ENCODE measurements at regions not wholly inside any gene's neighbourhood (a gene's known extent, or its start where the extent isn't known, plus 50 kb on each side); places are given as distances from the start of the nearest gene placed in this dataset.

GRCh38 chrX:150185766-150186165, 177.4 kb upstream of the MAMLD1 start:
- intact Hi-C loops (cut with micrococcal nuclease; ENCODE audit: unreplicated experiment) (no loop called here), in situ Hi-C loops (cut with HindIII; ENCODE audit: extremely low pct_ligation_motif_present, low pct_unique_long_range_greater_than_20kb) (no loop called here)
- Histone ChIP-seq H3K79me2 (ENCODE audit: insufficient read depth, low read length) (no peaks in the 10 kb centered on the region), H3K4me2 (ENCODE audit: low read depth, low read length) (no peak overlapping the region), H3K9me3 (ENCODE audit: low read length) (no peaks in the 10 kb centered on the region), H4K20me1 (ENCODE audit: insufficient read depth, low read length) (no peaks in the 10 kb centered on the region), H2AFZ (ENCODE audit: low read length) (no peak overlapping the region), H3K36me3 (replicated peaks in 1 of 2; ENCODE audit: control insufficient read depth in 1 of 2, insufficient read depth in 2 of 2, low read length in 2 of 2) (no peaks in the 10 kb centered on the region), H3K4me3 (replicated peaks in 1 of 3; ENCODE audit: insufficient read depth in 1 of 3, low read depth in 2 of 3, low read length in 3 of 3) (no peak overlapping the region), H3K27me3 (ENCODE audit: control insufficient read depth in 1 of 2, insufficient read depth in 2 of 2, low read length in 2 of 2) (no peaks in the 10 kb centered on the region; a peak in 1 of 5 replicates), H3K27ac (ENCODE audit: extremely low read length, insufficient read depth, low read length) (no peak overlapping the region), H3K9ac (ENCODE audit: insufficient read depth, low read depth, low read length) (no peak overlapping the region), H3K4me1 (ENCODE audit: insufficient read depth, low read length) (no peaks in the 10 kb centered on the region)
- FAIRE-seq (no peak), DNase-seq (ENCODE audit: low spot score) (no peak), ATAC-seq (no peak)
- 55% methylated on average over 5 of the region's 5 CpGs for WGBS (ENCODE audit: low lambda C conversion rate)
- CTCF ChIA-PET (ENCODE audit: low intra/inter-chr PET ratio, low total read pairs): no interaction called here
- BruUV-seq (replicated peaks): no TSS peak
- POLR2A ChIA-PET: no interaction called here
- TF ChIP-seq NR0B2 (CRISPR knock-in tag; IDR thresholded peaks at IDR 0.05) (no peak), ATF7-NPFF (CRISPR knock-in tag; IDR thresholded peaks at IDR 0.05; ENCODE audit: low read depth) (no peak), PHB2 (IDR thresholded peaks at IDR 0.05; ENCODE audit: partially characterized antibody) (no peak), ZSCAN9 (CRISPR knock-in tag; IDR thresholded peaks at IDR 0.05; ENCODE audit: borderline replicate concordance) (no peak), ATM (IDR thresholded peaks at IDR 0.05; ENCODE audit: borderline replicate concordance) (no peak), TEF (CRISPR knock-in tag; IDR thresholded peaks at IDR 0.05) (no peak), PCBP2 (optimal IDR thresholded peaks at IDR 0.05; ENCODE audit: low read depth, low read length, poor library complexity, severe bottlenecking) (no peak), ZNF800 (CRISPR knock-in tag; IDR thresholded peaks at IDR 0.05) (no peak), NFIC (IDR thresholded peaks at IDR 0.05; ENCODE audit: low read length) (no peak), HMGXB4 (CRISPR knock-in tag; IDR thresholded peaks at IDR 0.05; ENCODE audit: borderline replicate concordance in 1 of 2, low read depth in 1 of 2) (no peak), SRSF9 (IDR thresholded peaks at IDR 0.05; ENCODE audit: borderline replicate concordance, insufficient read depth, low read depth, low read length, poor library complexity, severe bottlenecking) (no peak), ZNF878 (CRISPR knock-in tag; IDR thresholded peaks at IDR 0.05) (no peak), HNF1B (CRISPR knock-in tag; IDR thresholded peaks at IDR 0.05) (no peak), RAD51 (IDR thresholded peaks at IDR 0.05; ENCODE audit: borderline replicate concordance) (no peak)

All from HepG2 (cell line).